A673 (cell line): ENCODE measurements at regions not wholly inside any gene's neighbourhood (a gene's known extent, or its start where the extent isn't known, plus 50 kb on each side); places are given as distances from the start of the nearest gene placed in this dataset.

Source experiments
- EZH2 ChIP-seq: fragments of 200-600 bp; sonication (generic); IDR thresholded peaks from 2 replicates; pipeline ENCODE4 v1.6.1; 2017; ENCODE audit warnings: borderline replicate concordance, low read depth, mild to moderate bottlenecking, mixed read lengths, antibody characterized with exemption, low read length; ENCODE audit not compliant: poor library complexity, severe bottlenecking
- TF ChIP-seq, protein P1 (sequence below): fragments of 300-800, 200-600 bp; sonication (generic); conservative IDR thresholded peaks from 2 replicates; pipeline ENCODE4 v1.5.1; 2017; ENCODE audit warnings: low read depth, mild to moderate bottlenecking, antibody characterized with exemption, low read length, moderate library complexity, mixed read lengths

GRCh38 chr10:123309731-123310130, 155.5 kb downstream of the BUB3 start:
- TF ChIP-seq, protein P1, sequence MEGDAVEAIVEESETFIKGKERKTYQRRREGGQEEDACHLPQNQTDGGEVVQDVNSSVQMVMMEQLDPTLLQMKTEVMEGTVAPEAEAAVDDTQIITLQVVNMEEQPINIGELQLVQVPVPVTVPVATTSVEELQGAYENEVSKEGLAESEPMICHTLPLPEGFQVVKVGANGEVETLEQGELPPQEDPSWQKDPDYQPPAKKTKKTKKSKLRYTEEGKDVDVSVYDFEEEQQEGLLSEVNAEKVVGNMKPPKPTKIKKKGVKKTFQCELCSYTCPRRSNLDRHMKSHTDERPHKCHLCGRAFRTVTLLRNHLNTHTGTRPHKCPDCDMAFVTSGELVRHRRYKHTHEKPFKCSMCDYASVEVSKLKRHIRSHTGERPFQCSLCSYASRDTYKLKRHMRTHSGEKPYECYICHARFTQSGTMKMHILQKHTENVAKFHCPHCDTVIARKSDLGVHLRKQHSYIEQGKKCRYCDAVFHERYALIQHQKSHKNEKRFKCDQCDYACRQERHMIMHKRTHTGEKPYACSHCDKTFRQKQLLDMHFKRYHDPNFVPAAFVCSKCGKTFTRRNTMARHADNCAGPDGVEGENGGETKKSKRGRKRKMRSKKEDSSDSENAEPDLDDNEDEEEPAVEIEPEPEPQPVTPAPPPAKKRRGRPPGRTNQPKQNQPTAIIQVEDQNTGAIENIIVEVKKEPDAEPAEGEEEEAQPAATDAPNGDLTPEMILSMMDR: no peak
- no peak for TF ChIP-seq EZH2
